H1 (cell line): ENCODE measurements at regions not wholly inside any gene's neighbourhood (a gene's known extent, or its start where the extent isn't known, plus 50 kb on each side); places are given as distances from the start of the nearest gene placed in this dataset.

Experiments used
- ATF3 ChIP-seq: IDR thresholded peaks from 2 replicates; pipeline ENCODE4 v1.6.1; 2011; ENCODE audit warnings: low read depth, mild to moderate bottlenecking, low read length; ENCODE audit not compliant: insufficient read depth
- BCL11A ChIP-seq, 2 experiments: IDR thresholded peaks; one replicate each; pipeline ENCODE4 v1.6.1; 2011; ENCODE audit warnings: low read depth in 2 of 2, low read length in 2 of 2, mild to moderate bottlenecking in 2 of 2
- CEBPB ChIP-seq: IDR thresholded peaks from 2 replicates; pipeline ENCODE4 v1.6.1; 2012; ENCODE audit warnings: low read depth, low read length
- CTCF ChIP-seq, 3 experiments: IDR thresholded peaks; 1 replicate in 2 of 3; 2 replicates in 1 of 3; pipeline versions ENCODE4 v1.5.1 to v1.6.1; 2011; ENCODE audit warnings: low read length in 3 of 3, mild to moderate bottlenecking in 3 of 3, inconsistent platforms in 2 of 3, low read depth in 1 of 3, moderate library complexity in 1 of 3; ENCODE audit not compliant: insufficient read depth in 1 of 3; ENCODE audit errors: control extremely low read depth in 1 of 3
- EP300 ChIP-seq, 2 experiments: IDR thresholded peaks; 1 replicate in 1 of 2; 2 replicates in 1 of 2; pipeline ENCODE4 v1.6.1; 2011 to 2012; ENCODE audit warnings: low read depth in 2 of 2, low read length in 2 of 2, mild to moderate bottlenecking in 2 of 2, borderline replicate concordance in 1 of 2, inconsistent platforms in 1 of 2, moderate library complexity in 1 of 2
- POLR2A ChIP-seq, 2 experiments: IDR thresholded peaks; 1 replicate in 1 of 2; 2 replicates in 1 of 2; pipeline ENCODE4 v1.6.1; 2011; ENCODE audit warnings: low read depth in 2 of 2, low read length in 2 of 2, mild to moderate bottlenecking in 2 of 2; ENCODE audit errors: control extremely low read depth in 1 of 2
- POLR2AphosphoS5 ChIP-seq: IDR thresholded peaks from 2 replicates; pipeline ENCODE4 v1.6.1; 2011; ENCODE audit warnings: low read depth, low read length

- TF ChIP-seq CTCF (IDR thresholded peaks at IDR 0.05; ENCODE audit: control extremely low read depth in 1 of 3, insufficient read depth in 1 of 3, low read depth in 1 of 3, low read length in 3 of 3) = no peak
- no peak for TF ChIP-seq CEBPB
- no peak for TF ChIP-seq EP300 (IDR thresholded peaks at IDR 0.05; ENCODE audit: borderline replicate concordance in 1 of 2, low read depth in 2 of 2, low read length in 2 of 2)
- TF ChIP-seq POLR2A (IDR thresholded peaks at IDR 0.05; ENCODE audit: control extremely low read depth in 1 of 2, low read depth in 2 of 2, low read length in 2 of 2) = no peak
- TF ChIP-seq POLR2AphosphoS5 = no peak
- no peak for TF ChIP-seq ATF3
- TF ChIP-seq BCL11A (IDR thresholded peaks at IDR 0.05; ENCODE audit: low read depth in 2 of 2, low read length in 2 of 2) = no peak
Observed at GRCh38 chr14:42111355-42111754, 504.7 kb downstream of the LRFN5 start.
